GM12878 (cell line): ENCODE measurements at regions not wholly inside any gene's neighbourhood (a gene's known extent, or its start where the extent isn't known, plus 50 kb on each side); places are given as distances from the start of the nearest gene placed in this dataset.
A peak's percentile ranks its signal among the peaks of the same experiment; 100 is the strongest.

Source experiments
- CHD1 ChIP-seq: IDR thresholded peaks from 2 replicates; pipeline ENCODE4 v1.6.1; 2012; ENCODE audit warnings: low read depth, low read length, improper control_type of control experiment
- CTCF ChIP-seq, 3 experiments: IDR thresholded peaks in 2 of 3; conservative IDR thresholded peaks in 1 of 3; 2 replicates each; pipeline ENCODE4 v1.5.1; 2011; ENCODE audit warnings: low read depth in 3 of 3, low read length in 3 of 3, mild to moderate bottlenecking in 3 of 3, control low read depth in 2 of 3, moderate library complexity in 2 of 3, inconsistent platforms in 1 of 3, mixed read lengths in 1 of 3; ENCODE audit not compliant: control insufficient read depth in 2 of 3, insufficient read depth in 1 of 3; ENCODE audit errors: extremely low read depth in 1 of 3
- HCFC1 ChIP-seq: fragments of 150-350 bp; IDR thresholded peaks from 2 replicates; pipeline ENCODE4 v1.6.1; 2014; ENCODE audit warnings: low read length
- JUND ChIP-seq: IDR thresholded peaks from 2 replicates; pipeline ENCODE4 v1.6.1; 2012; ENCODE audit warnings: low read depth, mild to moderate bottlenecking, low read length, improper control_type of control experiment, moderate library complexity
- NKRF ChIP-seq: fragments of 450-650 bp; conservative IDR thresholded peaks from 2 replicates; pipeline ENCODE4 v1.6.1; 2017; ENCODE audit warnings: mild to moderate bottlenecking, moderate library complexity
- POLR2A ChIP-seq: IDR thresholded peaks from 2 replicates; pipeline ENCODE4 v1.6.1; 2011; ENCODE audit warnings: low read depth, mild to moderate bottlenecking, low read length
- POLR2AphosphoS5 ChIP-seq: IDR thresholded peaks from 2 replicates; pipeline ENCODE4 v1.6.1; 2011; ENCODE audit warnings: mild to moderate bottlenecking, low read length, inconsistent platforms
- SKIL ChIP-seq: fragments of 450-650 bp; IDR thresholded peaks from 2 replicates; pipeline ENCODE4 v1.6.1; 2017; ENCODE audit warnings: mild to moderate bottlenecking, low read depth, inconsistent platforms; ENCODE audit not compliant: poor library complexity, severe bottlenecking
- TCF3 ChIP-seq: IDR thresholded peaks from 2 replicates; pipeline ENCODE4 v1.6.1; 2012; ENCODE audit warnings: low read depth, mild to moderate bottlenecking, low read length, borderline replicate concordance; ENCODE audit not compliant: insufficient read depth
- YY1 ChIP-seq: IDR thresholded peaks from 2 replicates; pipeline ENCODE4 v1.6.1; 2011; ENCODE audit warnings: low read depth, mild to moderate bottlenecking, low read length

- TF ChIP-seq HCFC1 (peak; percentile 66), CTCF (IDR thresholded peaks at IDR 0.05 in 2 of 3, conservative IDR thresholded peaks at IDR 0.05 in 1 of 3; ENCODE audit: control insufficient read depth in 2 of 3, extremely low read depth in 1 of 3, insufficient read depth in 1 of 3, low read depth in 3 of 3, low read length in 3 of 3) (no peak), CHD1 (0 out of 2 replicates have a peak, but pooled peaks have one; percentile 55), POLR2A (peak; percentile 85), POLR2AphosphoS5 (peak; percentile 69; the same call in 1 of the 2 replicates), NKRF (peak; percentile 51; the same call in 1 of the 2 replicates), SKIL (no peak), YY1 (no peak; the same call in 1 of the 2 replicates), TCF3 (0 out of 2 replicates have a peak, but pooled peaks have one; percentile 23), JUND (no peak)
Measured at GRCh38 chr6:156686995-156687788, 90.0 kb upstream of the ARID1B start.
